ENCODE measurements at regions not wholly inside any gene's neighbourhood (a gene's known extent, or its start where the extent isn't known, plus 50 kb on each side); places are given as distances from the start of the nearest gene placed in this dataset.

GRCh38 chr16:85998868-85999729 lies 100.1 kb downstream of the IRF8 start:
- TF ChIP-seq CTCF (IDR thresholded peaks at IDR 0.05 in 2 of 3, conservative IDR thresholded peaks at IDR 0.05 in 1 of 3; ENCODE audit: control insufficient read depth in 2 of 3, extremely low read depth in 1 of 3, insufficient read depth in 1 of 3, low read depth in 3 of 3, low read length in 3 of 3) (no peak), CHD2 (IDR thresholded peaks at IDR 0.05; ENCODE audit: borderline replicate concordance, low read depth, low read length) (no peak), SREBF1 (IDR thresholded peaks at IDR 0.05; ENCODE audit: low read length) (no peak), RELA (IDR thresholded peaks at IDR 0.05; ENCODE audit: borderline replicate concordance, partially characterized antibody) (no peak), FOXM1 (IDR thresholded peaks at IDR 0.05; ENCODE audit: low read depth, low read length) (no peak), RBBP5 (conservative IDR thresholded peaks at IDR 0.05) (no peak), REST (IDR thresholded peaks at IDR 0.05; ENCODE audit: low read depth, low read length) (no peak), CHD1 (IDR thresholded peaks at IDR 0.05; ENCODE audit: low read depth, low read length) (no peak), YY1 (IDR thresholded peaks at IDR 0.05; ENCODE audit: low read depth, low read length) (peak; percentile 46; the same call in 1 of the 2 replicates), SMC3 (IDR thresholded peaks at IDR 0.05; ENCODE audit: borderline replicate concordance, low read length) (no peak), ZZZ3 (IDR thresholded peaks at IDR 0.05; ENCODE audit: control insufficient read depth, insufficient read length, low read depth) (no peak), CEBPB (IDR thresholded peaks at IDR 0.05; ENCODE audit: borderline replicate concordance in 1 of 2, low read depth in 2 of 2, low read length in 2 of 2) (no peak), NRF1 (conservative IDR thresholded peaks at IDR 0.05; ENCODE audit: low read depth, low read length) (no peak)

Data from GM12878 (cell line).